ELF-1 (cell line): ENCODE measurements at regions not wholly inside any gene's neighbourhood (a gene's known extent, or its start where the extent isn't known, plus 50 kb on each side); places are given as distances from the start of the nearest gene placed in this dataset.

Source experiments
- DNase-seq: peaks from one replicate; pipeline ENCODE4 v3.0.0-alpha.2; 2016; ENCODE audit warnings: low read depth, low spot score

DNA sequence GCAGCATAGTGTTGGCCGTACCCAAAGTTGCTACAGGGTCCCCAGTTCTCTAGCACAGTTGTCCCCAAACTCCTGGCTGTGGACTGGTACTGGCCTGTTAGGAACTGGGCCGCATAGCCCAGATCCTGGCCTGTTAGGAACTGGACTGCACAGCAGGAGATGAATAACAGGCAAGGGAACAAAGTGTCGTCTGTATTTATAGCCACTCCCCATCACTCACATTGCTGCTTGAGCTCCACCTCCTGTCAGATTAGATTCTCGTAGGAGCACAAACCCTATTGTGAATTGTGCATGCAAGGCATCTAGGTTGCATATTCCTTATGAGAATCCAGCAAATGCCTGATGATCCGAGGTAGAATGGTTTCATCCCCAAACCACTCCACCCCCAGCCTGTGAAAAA lies 604.0 kb upstream of the LMCD1 start:
- no peak for DNase-seq

- DNase-seq = no peak
These were observed 588.3 kb upstream of the LMCD1 start for GRCh38 chr3:7913283-7913682.

GRCh38 chr3:7915356-7915755 lies 586.3 kb upstream of the LMCD1 start:
- no peak for DNase-seq

- no peak for DNase-seq
These were observed 584.0 kb upstream of the LMCD1 start for GRCh38 chr3:7917443-7918151.

GRCh38 chr3:7920211-7920610 lies 581.4 kb upstream of the LMCD1 start:
- no peak for DNase-seq

- DNase-seq = no peak
These were observed 577.4 kb upstream of the LMCD1 start for GRCh38 chr3:7924228-7924627.

GRCh38 chr3:7927015-7927414 lies 574.6 kb upstream of the LMCD1 start:
- no peak for DNase-seq

- DNase-seq = no peak
These were observed 573.8 kb upstream of the LMCD1 start for GRCh38 chr3:7927864-7928263.

GRCh38 chr3:7929319-7929889 lies 572.2 kb upstream of the LMCD1 start:
- DNase-seq = no peak

- peak; percentile 10 for DNase-seq
These were observed 567.3 kb upstream of the LMCD1 start for GRCh38 chr3:7934362-7934761.

- DNase-seq = no peak
These were observed 553.7 kb upstream of the LMCD1 start for GRCh38 chr3:7947930-7948329.

GRCh38 chr3:7950890-7951289 lies 550.7 kb upstream of the LMCD1 start:
- no peak for DNase-seq

- DNase-seq = peak; percentile 2
These were observed 548.1 kb upstream of the LMCD1 start for GRCh38 chr3:7953449-7954014.

DNA sequence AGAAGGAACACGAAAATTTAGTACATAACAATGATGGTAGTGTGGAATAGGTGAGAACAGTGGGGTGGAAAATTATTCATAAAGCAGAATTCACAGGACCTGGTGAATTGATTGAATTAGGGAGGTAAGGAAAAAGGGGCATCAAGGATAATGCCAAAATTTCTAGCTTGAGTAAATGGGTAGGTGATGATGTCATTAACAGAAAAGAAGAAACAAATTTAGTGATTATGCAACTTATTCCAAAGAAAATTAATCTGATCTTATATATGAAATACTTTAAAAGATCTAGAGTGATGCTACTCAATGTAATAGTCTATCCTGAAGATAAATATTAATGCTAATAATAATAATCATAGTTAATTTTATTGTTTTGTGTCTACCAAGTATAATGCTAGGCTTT lies 544.6 kb upstream of the LMCD1 start:
- DNase-seq = no peak

GRCh38 chr3:7959094-7959493 lies 542.5 kb upstream of the LMCD1 start:
- DNase-seq = no peak

GRCh38 chr3:7960601-7961000 lies 541.0 kb upstream of the LMCD1 start:
- DNase-seq = no peak

- no peak for DNase-seq
These were observed 539.3 kb upstream of the LMCD1 start for GRCh38 chr3:7962301-7962700.

- DNase-seq = no peak
These were observed 536.7 kb upstream of the LMCD1 start for GRCh38 chr3:7964899-7965298.

GRCh38 chr3:7973006-7973405 lies 528.6 kb upstream of the LMCD1 start:
- DNase-seq = no peak

GRCh38 chr3:7977245-7978086 lies 524.2 kb upstream of the LMCD1 start:
- no peak for DNase-seq

GRCh38 chr3:7978087-7978422 lies 523.6 kb upstream of the LMCD1 start:
- DNase-seq = peak; percentile 14

DNA sequence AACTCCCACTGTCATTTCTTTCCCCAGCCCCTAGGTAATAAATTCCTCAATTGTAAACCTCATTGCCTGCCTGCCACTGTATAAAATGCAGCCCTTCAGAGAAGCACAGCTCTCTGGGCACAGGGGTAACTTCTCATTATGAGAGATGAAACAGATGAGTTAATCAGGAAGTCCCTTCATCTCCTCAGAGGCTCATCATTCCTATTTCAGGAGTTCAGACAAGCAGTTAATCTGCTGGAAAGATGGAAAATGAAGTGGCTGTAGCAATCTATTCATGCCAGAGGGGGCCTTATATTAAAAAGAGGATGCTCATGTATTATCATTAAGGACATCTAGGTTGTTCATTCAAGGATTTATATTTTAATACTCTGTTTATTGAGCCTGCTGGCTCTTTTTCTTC lies 519.5 kb upstream of the LMCD1 start:
- no peak for DNase-seq

DNA sequence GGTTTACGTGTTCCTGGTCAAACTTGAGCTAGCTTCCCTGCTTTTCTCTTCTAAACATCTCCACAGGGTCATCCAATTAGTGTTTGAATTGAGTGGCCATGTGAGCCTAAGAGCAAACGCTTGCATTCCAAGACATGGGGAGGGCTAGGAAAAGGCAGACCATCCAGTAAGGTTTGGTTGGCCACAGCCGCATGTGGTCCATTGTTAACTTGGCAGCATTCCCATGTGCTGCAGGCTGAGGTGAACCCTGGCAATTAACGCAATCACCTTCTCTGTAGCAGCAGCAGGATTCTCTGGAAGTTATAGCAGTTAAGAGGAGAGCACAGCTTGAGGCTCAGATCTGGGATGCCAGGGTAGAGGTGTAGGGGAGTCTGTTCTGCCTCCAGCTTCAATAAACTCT lies 502.2 kb upstream of the LMCD1 start:
- DNase-seq = peak; percentile 88
